ENCODE measurements at regions not wholly inside any gene's neighbourhood (a gene's known extent, or its start where the extent isn't known, plus 50 kb on each side); places are given as distances from the start of the nearest gene placed in this dataset.

GRCh38 chr14:77989441-77989991 is 180.7 kb upstream of the NRXN3 start:
- Histone ChIP-seq H3K9me3 (ENCODE audit: low read depth) (no peaks in the 10 kb centered on the region), H4K20me1 (ENCODE audit: insufficient read depth) (no peaks in the 10 kb centered on the region)

GRCh38 chr14:77990337-77990736 is 179.8 kb upstream of the NRXN3 start:
- Histone ChIP-seq H3K36me3 (ENCODE audit: low read depth) (no peaks in the 10 kb centered on the region), H3K79me2 (ENCODE audit: insufficient read depth) (no peaks in the 10 kb centered on the region), H3K9ac (no peak overlapping the region), H3K27me3 (replicated peaks; ENCODE audit: insufficient read depth) (no peaks in the 10 kb centered on the region), H2AFZ (no peak overlapping the region), H3F3A (ENCODE audit: insufficient read depth) (no peaks in the 10 kb centered on the region), H4K20me1 (ENCODE audit: insufficient read depth) (no peaks in the 10 kb centered on the region), H3K4me1 (ENCODE audit: insufficient read depth) (0 out of 2 replicates have a peak, but pooled peaks cover 4% of the 10 kb centered on the region), H3K27ac (no peak overlapping the region), H3K4me2 (ENCODE audit: unreplicated experiment) (no peak overlapping the region), H3K9me3 (ENCODE audit: low read depth) (no peaks in the 10 kb centered on the region), H3K9me2 (ENCODE audit: insufficient read depth) (no peaks in the 10 kb centered on the region), H3K4me3 (no peak overlapping the region)
- in situ Hi-C loops (cut with MboI): no loop called here
- no peak for TF ChIP-seq EZH2 (IDR thresholded peaks at IDR 0.05; ENCODE audit: insufficient read depth, poor library complexity, severe bottlenecking)
- TF ChIP-seq EZH2phosphoT487 (IDR thresholded peaks at IDR 0.05; ENCODE audit: insufficient read depth, low read depth): no peak
- 52 to 55% methylated on average over 3 of the region's 3 CpGs for WGBS, 2 experiments (ENCODE audit: low coverage in 1 of 2, low lambda C conversion rate in 2 of 2, missing lambda C conversion rate in 2 of 2)
- no peak for DNase-seq

More at GRCh38 chr14:77989441-77989991, 180.7 kb upstream of the NRXN3 start:
- Histone ChIP-seq H3K9ac (no peak overlapping the region), H3K4me3 (no peak overlapping the region), H3K36me3 (ENCODE audit: low read depth) (no peaks in the 10 kb centered on the region), H3K27me3 (replicated peaks; ENCODE audit: insufficient read depth) (no peaks in the 10 kb centered on the region; the same call in 1 of the 2 replicates), H2AFZ (no peak overlapping the region), H3K79me2 (ENCODE audit: insufficient read depth) (no peaks in the 10 kb centered on the region), H3K4me1 (ENCODE audit: insufficient read depth) (0 out of 2 replicates have a peak, but pooled peaks cover 4% of the 10 kb centered on the region), H3F3A (ENCODE audit: insufficient read depth) (no peaks in the 10 kb centered on the region), H3K27ac (no peak overlapping the region), H3K9me2 (ENCODE audit: insufficient read depth) (no peaks in the 10 kb centered on the region), H3K4me2 (ENCODE audit: unreplicated experiment) (no peak overlapping the region)
- DNase-seq: no peak
- in situ Hi-C loops (cut with MboI): no loop called here
- no peak for TF ChIP-seq EZH2phosphoT487 (IDR thresholded peaks at IDR 0.05; ENCODE audit: insufficient read depth, low read depth)
- TF ChIP-seq EZH2 (IDR thresholded peaks at IDR 0.05; ENCODE audit: insufficient read depth, poor library complexity, severe bottlenecking): no peak
- 14% methylated on average over 16 of the region's 16 CpGs for WGBS, 2 experiments (ENCODE audit: low coverage in 1 of 2, low lambda C conversion rate in 2 of 2, missing lambda C conversion rate in 2 of 2)

- no peaks in the 10 kb centered on the region for H4K20me1 ChIP-seq (ENCODE audit: insufficient read depth)
- WGBS, 2 experiments (ENCODE audit: low coverage in 1 of 2, low lambda C conversion rate in 2 of 2, missing lambda C conversion rate in 2 of 2): 7 to 12% methylated on average over 4 of the region's 4 CpGs
- in situ Hi-C loops (cut with MboI): no loop called here
Measured at GRCh38 chr14:77991128-77991772, 178.9 kb upstream of the NRXN3 start.

DNA sequence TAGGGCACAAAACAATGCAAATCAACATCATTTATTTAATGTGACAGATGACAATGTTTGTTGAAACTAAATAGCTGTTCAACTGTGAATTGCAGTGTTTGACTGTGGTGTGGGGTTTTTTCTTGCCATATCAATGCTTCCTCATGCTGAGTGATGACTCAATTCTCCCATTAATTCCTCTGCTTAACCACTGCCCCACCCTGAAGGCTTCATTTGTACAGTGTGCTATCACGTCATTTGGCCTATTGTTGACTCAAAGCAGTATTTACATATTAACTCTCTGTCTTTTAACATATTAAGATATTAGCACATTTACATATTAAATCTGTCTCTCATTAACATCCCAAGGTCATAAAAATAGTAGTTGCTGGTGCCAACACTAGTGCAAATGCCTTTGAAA is 164.8 kb upstream of the NRXN3 start:
- Histone ChIP-seq H3F3A (ENCODE audit: insufficient read depth) (no peaks in the 10 kb centered on the region), H3K27ac (no peak overlapping the region), H3K4me2 (ENCODE audit: unreplicated experiment) (no peak overlapping the region), H3K27me3 (replicated peaks; ENCODE audit: insufficient read depth) (no peaks in the 10 kb centered on the region), H3K4me3 (no peak overlapping the region), H2AFZ (no peak overlapping the region), H3K9me2 (ENCODE audit: insufficient read depth) (no peaks in the 10 kb centered on the region), H3K9me3 (ENCODE audit: low read depth) (no peaks in the 10 kb centered on the region), H3K36me3 (ENCODE audit: low read depth) (no peaks in the 10 kb centered on the region), H3K79me2 (ENCODE audit: insufficient read depth) (no peaks in the 10 kb centered on the region), H3K4me1 (ENCODE audit: insufficient read depth) (peaks cover 3% of the 10 kb centered on the region; the same call in 1 of the 2 replicates), H4K20me1 (ENCODE audit: insufficient read depth) (no peaks in the 10 kb centered on the region), H3K9ac (no peak overlapping the region)
- TF ChIP-seq EZH2phosphoT487 (IDR thresholded peaks at IDR 0.05; ENCODE audit: insufficient read depth, low read depth): no peak
- no peak for TF ChIP-seq EZH2 (IDR thresholded peaks at IDR 0.05; ENCODE audit: insufficient read depth, poor library complexity, severe bottlenecking)
- in situ Hi-C loops (cut with MboI): no loop called here
- WGBS, 2 experiments (ENCODE audit: low coverage in 1 of 2, low lambda C conversion rate in 2 of 2, missing lambda C conversion rate in 2 of 2): 0% methylated on average over 1 of the region's 1 CpG
- DNase-seq: peak; percentile 78

More at GRCh38 chr14:77991128-77991772, 178.9 kb upstream of the NRXN3 start:
- H3K36me3 ChIP-seq (ENCODE audit: low read depth): no peaks in the 10 kb centered on the region
- no peak overlapping the region for H3K4me3 ChIP-seq
- H3K27me3 ChIP-seq (replicated peaks; ENCODE audit: insufficient read depth): no peaks in the 10 kb centered on the region
- no peaks in the 10 kb centered on the region for H3K9me2 ChIP-seq (ENCODE audit: insufficient read depth)
- no peak overlapping the region for H3K27ac ChIP-seq
- DNase-seq: no peak
- no peak overlapping the region for H3K4me2 ChIP-seq (ENCODE audit: unreplicated experiment)
- TF ChIP-seq EZH2phosphoT487 (IDR thresholded peaks at IDR 0.05; ENCODE audit: insufficient read depth, low read depth) (no peak), EZH2 (IDR thresholded peaks at IDR 0.05; ENCODE audit: insufficient read depth, poor library complexity, severe bottlenecking) (no peak)
- 0 out of 2 replicates have a peak, but pooled peaks cover 4% of the 10 kb centered on the region for H3K4me1 ChIP-seq (ENCODE audit: insufficient read depth)
- no peak overlapping the region for H3K9ac ChIP-seq
- no peaks in the 10 kb centered on the region for H3F3A ChIP-seq (ENCODE audit: insufficient read depth)
- H3K9me3 ChIP-seq (ENCODE audit: low read depth): no peaks in the 10 kb centered on the region
- no peaks in the 10 kb centered on the region for H3K79me2 ChIP-seq (ENCODE audit: insufficient read depth)
- H2AFZ ChIP-seq: no peak overlapping the region
